ENCODE measurements at regions not wholly inside any gene's neighbourhood (a gene's known extent, or its start where the extent isn't known, plus 50 kb on each side); places are given as distances from the start of the nearest gene placed in this dataset.
"Not testable (repeated sequence)": the region's sequence is repeated elsewhere in the genome, so short reads cannot be mapped to it uniquely, and the experiment has no call there.

DNA sequence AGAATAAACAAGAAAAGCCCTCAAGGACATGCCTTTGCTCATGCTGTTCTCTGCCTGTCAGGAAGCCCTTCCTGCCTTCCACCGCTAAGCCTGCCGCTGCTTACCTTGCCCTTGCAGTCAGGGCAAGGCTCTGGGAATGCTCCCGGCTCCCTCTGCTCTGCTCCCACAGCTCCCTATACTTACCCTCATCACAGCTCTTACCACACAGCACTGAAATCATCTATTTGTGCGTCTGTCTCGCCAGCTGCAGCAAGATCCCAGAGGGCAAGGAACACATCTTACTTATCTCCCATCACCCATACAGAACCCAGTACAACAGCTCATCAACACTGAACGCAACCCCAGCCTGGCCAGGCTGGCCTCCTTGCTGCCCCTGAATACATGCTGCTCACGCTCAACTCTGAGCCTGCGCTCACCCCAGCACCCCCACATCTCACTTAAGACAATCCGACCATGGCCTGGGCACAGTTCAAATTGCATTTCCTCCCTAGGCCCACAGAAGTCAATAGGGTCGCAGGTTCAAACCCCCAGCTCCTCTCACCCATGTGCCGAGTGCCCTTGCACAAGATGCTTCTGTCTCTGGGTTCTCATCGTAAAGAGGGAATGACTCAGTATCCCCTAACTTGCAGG, 161.8 kb downstream of the IGLL1 start:
- no peak for DNase-seq (ENCODE audit: low spot score)
- Mint-ChIP-seq H3K27ac (no peak overlapping the region), H3K4me3 (ENCODE audit: low read depth) (no peak overlapping the region), H3K36me3 (ENCODE audit: low read depth) (no peaks in the 10 kb centered on the region), H3K9me3 (no peaks in the 10 kb centered on the region), H3K4me1 (ENCODE audit: low read depth) (no peaks in the 10 kb centered on the region), H3K27me3 (ENCODE audit: low read depth) (no peaks in the 10 kb centered on the region)
- intact Hi-C loops (cut with micrococcal nuclease) = no loop called here

DNA sequence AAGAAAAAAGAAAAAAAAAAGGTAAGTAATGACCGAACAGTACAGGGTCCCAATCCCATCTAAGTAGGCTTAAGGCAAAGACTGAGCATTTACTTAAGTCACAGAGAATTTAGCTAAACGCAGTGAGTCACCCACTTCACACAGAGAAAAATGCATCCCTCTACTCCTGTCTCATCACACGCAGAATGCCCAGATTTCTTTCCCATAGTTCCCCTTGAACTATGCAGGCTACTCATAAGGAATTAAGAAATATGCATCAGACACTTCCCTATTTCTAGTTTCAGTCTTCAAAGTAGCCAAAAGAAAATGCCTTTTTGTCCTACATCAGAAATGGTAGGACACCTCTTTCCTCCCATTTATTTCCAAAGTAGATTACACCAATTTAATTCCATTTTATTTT, 162.8 kb downstream of the IGLL1 start:
- DNase-seq (ENCODE audit: low spot score); H3K27ac Mint-ChIP-seq; H3K36me3 Mint-ChIP-seq (ENCODE audit: low read depth); H3K27me3 Mint-ChIP-seq (ENCODE audit: low read depth); H3K4me3 Mint-ChIP-seq (ENCODE audit: low read depth); H3K4me1 Mint-ChIP-seq (ENCODE audit: low read depth); H3K9me3 Mint-ChIP-seq; intact Hi-C loops (cut with micrococcal nuclease): not testable (repeated sequence)

DNA sequence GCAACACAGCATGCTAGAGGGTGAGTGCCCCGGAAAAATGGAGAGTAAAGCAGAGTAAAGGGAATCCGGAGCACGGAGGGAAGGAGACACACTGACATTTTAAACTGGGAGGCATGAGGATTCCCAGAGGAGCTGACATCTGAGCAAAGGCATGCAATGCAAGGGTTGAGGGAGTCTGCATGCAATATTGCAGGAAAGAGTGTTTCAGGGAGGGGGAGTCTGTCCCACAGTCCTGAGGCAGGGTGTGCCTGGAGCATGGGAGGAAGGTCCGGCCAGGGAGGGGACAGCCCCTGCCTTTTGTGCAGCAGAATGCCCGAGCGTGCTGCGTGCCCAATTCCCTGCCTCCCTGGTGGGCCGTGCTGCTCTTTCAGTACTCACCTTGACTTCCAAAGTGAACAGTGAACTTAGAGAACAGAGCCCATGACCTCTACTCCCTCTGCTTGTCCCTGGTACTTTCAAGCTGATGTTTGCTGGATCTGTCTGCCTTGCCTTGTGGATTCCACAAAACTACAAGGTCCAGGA, 163.9 kb downstream of the IGLL1 start:
- H3K9me3 Mint-ChIP-seq; intact Hi-C loops (cut with micrococcal nuclease): not testable (repeated sequence)

DNA sequence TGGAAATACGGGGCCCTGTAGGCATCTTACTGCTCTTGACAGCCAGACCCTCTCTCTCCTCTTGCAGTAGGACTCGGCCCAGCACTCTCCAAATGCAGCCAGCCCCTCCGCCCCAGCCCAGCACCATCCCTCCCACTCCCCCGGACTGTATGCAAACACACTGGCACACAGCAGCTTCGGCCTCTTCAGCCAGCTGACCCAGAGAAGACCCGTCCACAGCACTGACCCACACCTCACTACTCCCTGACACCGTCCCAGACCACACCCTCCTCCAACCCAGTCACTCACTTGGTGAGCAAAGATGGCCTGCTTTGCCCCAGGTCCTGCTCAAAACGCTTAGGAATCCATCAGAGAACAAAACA, 164.6 kb downstream of the IGLL1 start:
- H3K9me3 Mint-ChIP-seq = no peaks in the 10 kb centered on the region
- intact Hi-C loops (cut with micrococcal nuclease) = no loop called here
- H3K36me3 Mint-ChIP-seq (ENCODE audit: low read depth) = no peaks in the 10 kb centered on the region
- no peaks in the 10 kb centered on the region for H3K4me1 Mint-ChIP-seq (ENCODE audit: low read depth)
- no peak overlapping the region for H3K4me3 Mint-ChIP-seq (ENCODE audit: low read depth)
- H3K27me3 Mint-ChIP-seq (ENCODE audit: low read depth) = no peaks in the 10 kb centered on the region
- H3K27ac Mint-ChIP-seq = no peak overlapping the region
- no peak for DNase-seq (ENCODE audit: low spot score)

More for the DNA sequence above, 163.9 kb downstream of the IGLL1 start:
- H3K4me1 Mint-ChIP-seq (ENCODE audit: low read depth); DNase-seq (ENCODE audit: low spot score); H3K36me3 Mint-ChIP-seq (ENCODE audit: low read depth); H3K4me3 Mint-ChIP-seq (ENCODE audit: low read depth); H3K27me3 Mint-ChIP-seq (ENCODE audit: low read depth); H3K27ac Mint-ChIP-seq: not testable (repeated sequence)

DNA sequence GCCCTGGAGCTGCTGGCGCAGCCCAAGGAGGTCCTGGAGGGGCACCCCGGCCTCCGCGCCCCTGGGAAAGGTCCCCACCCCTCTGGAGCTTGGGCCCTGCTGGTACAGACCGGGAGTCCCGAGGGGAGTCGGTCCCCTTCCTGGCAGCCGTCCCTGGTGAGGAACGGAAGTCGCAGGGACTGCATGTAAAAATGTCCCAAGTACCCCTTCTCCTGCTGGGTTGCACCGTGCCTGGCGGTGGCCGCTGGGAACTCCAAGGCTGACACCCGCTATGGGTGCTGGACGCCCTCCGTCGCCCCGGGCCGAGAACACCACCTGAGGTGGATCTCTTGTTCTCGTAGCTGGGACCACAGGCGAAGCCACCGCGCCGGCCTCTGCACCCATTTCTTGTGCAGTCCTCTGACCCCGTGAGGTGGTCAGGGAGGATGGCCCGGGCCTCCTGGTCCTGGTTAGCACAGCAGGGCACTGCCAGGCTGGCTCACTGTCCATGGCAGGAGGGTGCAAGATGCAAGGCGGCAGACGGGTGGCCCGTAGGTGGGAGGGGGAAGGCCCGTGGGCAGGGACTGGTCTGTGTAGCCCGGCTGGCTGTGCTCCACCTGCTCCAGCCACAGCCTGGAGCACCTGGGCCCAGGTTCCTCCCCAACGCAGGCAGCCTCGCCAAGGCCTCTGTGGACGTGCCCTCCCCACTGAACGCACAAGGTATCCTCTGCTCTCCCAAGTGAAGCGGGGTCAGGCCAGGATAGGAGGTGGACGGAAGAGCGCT, 165.2 kb downstream of the IGLL1 start:
- no peaks in the 10 kb centered on the region for H3K27me3 Mint-ChIP-seq (ENCODE audit: low read depth)
- no peaks in the 10 kb centered on the region for H3K4me1 Mint-ChIP-seq (ENCODE audit: low read depth)
- no peak overlapping the region for H3K4me3 Mint-ChIP-seq (ENCODE audit: low read depth)
- H3K9me3 Mint-ChIP-seq = no peaks in the 10 kb centered on the region
- no peaks in the 10 kb centered on the region for H3K36me3 Mint-ChIP-seq (ENCODE audit: low read depth)
- intact Hi-C loops (cut with micrococcal nuclease) = no loop called here
- no peak overlapping the region for H3K27ac Mint-ChIP-seq
- DNase-seq (ENCODE audit: low spot score) = no peak

DNA sequence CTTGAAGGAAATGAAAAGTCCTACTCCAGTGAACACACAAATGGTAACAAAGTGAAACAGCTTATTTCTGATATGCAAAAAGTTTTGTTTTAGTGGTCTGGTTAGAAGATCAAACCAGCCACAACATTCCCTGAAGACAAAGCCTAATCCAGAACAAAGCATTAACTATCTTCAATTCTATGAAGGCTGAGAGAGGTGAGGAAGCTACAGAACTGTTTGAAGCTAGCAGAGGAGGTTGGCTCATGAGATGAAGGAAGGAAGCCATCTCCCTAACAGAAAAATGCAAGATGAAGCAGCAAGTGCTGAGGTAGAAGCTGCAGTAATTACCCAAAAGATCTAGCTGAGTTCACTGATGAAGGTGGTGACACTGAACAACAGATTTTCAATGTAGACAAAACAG, 168.4 kb downstream of the IGLL1 start:
- Mint-ChIP-seq H3K9me3 (no peaks in the 10 kb centered on the region), H3K4me3 (ENCODE audit: low read depth) (no peak overlapping the region), H3K27ac (no peak overlapping the region), H3K36me3 (ENCODE audit: low read depth) (no peaks in the 10 kb centered on the region), H3K27me3 (ENCODE audit: low read depth) (peaks cover 2% of the 10 kb centered on the region), H3K4me1 (ENCODE audit: low read depth) (no peaks in the 10 kb centered on the region)
- intact Hi-C loops (cut with micrococcal nuclease) = no loop called here
- no peak for DNase-seq (ENCODE audit: low spot score)

DNA sequence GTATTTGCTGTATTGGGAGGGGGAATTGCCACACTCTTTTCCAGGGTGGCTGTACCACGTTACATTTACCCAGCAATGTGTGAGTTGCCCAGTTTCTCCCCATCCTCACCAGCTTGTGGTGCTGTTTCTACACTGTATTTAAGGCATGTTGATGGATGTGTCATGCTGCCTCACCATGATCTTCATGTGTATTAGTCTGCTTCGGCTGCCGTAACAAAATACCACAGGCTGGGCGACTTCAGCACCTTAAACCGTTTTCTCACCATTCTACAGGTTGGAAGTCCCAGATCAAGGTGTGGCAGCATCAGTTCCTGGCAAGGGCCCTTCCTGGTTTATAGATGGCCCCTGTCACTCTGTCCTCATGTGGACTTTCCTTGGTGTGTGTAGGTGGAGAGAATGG, 169.7 kb downstream of the IGLL1 start:
- Mint-ChIP-seq H3K36me3 (ENCODE audit: low read depth) (no peaks in the 10 kb centered on the region), H3K4me3 (ENCODE audit: low read depth) (no peak overlapping the region), H3K9me3 (no peaks in the 10 kb centered on the region), H3K27me3 (ENCODE audit: low read depth) (peaks cover 2% of the 10 kb centered on the region), H3K4me1 (ENCODE audit: low read depth) (no peaks in the 10 kb centered on the region), H3K27ac (no peak overlapping the region)
- DNase-seq (ENCODE audit: low spot score) = no peak
- intact Hi-C loops (cut with micrococcal nuclease) = no loop called here

DNA sequence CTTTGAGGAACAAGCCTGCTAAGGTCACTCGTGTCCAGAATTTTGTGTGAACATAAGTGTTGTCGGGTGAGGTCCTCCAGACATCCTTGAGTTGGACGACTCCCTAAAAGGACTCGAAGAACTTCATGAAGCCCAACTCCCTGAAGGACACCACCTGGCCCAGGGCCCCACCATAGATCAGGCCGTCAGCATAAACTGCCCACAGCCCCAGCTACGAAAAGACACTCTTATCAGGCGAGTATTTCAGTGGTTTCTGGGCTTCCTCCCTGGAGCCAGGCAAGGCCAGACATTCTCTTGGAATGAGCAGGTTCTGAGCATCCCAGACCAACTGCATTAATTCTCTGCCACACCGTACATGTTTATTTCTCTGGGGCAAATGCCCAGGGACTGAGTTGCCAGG, 170.1 kb downstream of the IGLL1 start:
- no peak overlapping the region for H3K27ac Mint-ChIP-seq
- H3K4me3 Mint-ChIP-seq (ENCODE audit: low read depth) = no peak overlapping the region
- H3K9me3 Mint-ChIP-seq = no peaks in the 10 kb centered on the region
- H3K27me3 Mint-ChIP-seq (ENCODE audit: low read depth) = peaks cover 2% of the 10 kb centered on the region
- H3K36me3 Mint-ChIP-seq (ENCODE audit: low read depth) = no peaks in the 10 kb centered on the region
- DNase-seq (ENCODE audit: low spot score) = no peak
- H3K4me1 Mint-ChIP-seq (ENCODE audit: low read depth) = no peaks in the 10 kb centered on the region
- intact Hi-C loops (cut with micrococcal nuclease) = no loop called here

DNA sequence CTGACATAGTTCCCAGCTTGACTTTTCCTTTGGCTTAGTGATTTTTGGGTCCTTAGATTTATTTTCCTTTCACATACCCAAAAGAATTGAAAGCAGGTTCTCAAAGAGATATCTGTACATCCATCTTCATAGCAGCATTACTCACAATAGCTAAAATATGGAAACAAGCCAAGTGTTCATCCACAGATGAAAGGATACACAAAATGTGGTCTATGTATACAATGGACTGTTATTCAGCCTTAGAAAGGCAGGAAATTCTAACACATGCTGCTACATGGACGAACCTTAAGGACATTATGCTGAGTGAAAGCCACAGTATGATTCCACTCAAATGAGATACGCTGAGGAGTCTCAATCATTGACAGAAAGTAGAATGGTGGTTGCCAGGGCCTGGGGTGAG, 171.8 kb downstream of the IGLL1 start:
- intact Hi-C loops (cut with micrococcal nuclease) = no loop called here
- Mint-ChIP-seq H3K9me3 (no peaks in the 10 kb centered on the region), H3K4me3 (ENCODE audit: low read depth) (no peak overlapping the region), H3K4me1 (ENCODE audit: low read depth) (no peaks in the 10 kb centered on the region), H3K27me3 (ENCODE audit: low read depth) (peaks cover 2% of the 10 kb centered on the region), H3K27ac (no peak overlapping the region), H3K36me3 (ENCODE audit: low read depth) (no peaks in the 10 kb centered on the region)
- DNase-seq (ENCODE audit: low spot score) = no peak

DNA sequence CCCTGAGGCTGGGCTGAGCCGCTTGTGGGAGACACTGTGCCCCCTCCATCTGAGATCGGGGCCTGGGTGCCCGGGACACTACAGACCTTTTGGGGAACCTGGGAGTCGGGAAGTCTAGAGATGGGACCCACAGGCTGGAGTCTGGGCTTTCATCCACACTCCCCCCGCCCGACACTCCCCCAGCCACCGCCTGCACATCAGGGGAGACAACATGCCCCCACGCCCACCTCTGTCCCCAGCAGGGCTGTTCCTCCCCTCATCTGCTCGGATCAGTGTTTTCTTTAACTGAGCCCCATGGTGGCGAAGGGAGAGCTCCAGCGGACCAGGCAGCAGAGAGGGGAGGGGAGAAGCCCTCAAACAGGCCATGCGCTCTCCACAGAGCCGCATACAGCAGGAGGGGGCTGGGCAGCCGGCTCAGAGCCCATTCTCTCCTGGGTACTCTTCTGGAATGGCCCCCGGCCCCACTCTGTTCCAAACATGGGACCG, 174.7 kb downstream of the IGLL1 start:
- DNase-seq (ENCODE audit: low spot score) = no peak
- intact Hi-C loops (cut with micrococcal nuclease) = no loop called here
- no peak overlapping the region for H3K4me3 Mint-ChIP-seq (ENCODE audit: low read depth)
- peaks cover 2% of the 10 kb centered on the region for H3K27me3 Mint-ChIP-seq (ENCODE audit: low read depth)
- H3K9me3 Mint-ChIP-seq = no peaks in the 10 kb centered on the region
- no peaks in the 10 kb centered on the region for H3K36me3 Mint-ChIP-seq (ENCODE audit: low read depth)
- H3K27ac Mint-ChIP-seq = no peak overlapping the region
- H3K4me1 Mint-ChIP-seq (ENCODE audit: low read depth) = no peaks in the 10 kb centered on the region

DNA sequence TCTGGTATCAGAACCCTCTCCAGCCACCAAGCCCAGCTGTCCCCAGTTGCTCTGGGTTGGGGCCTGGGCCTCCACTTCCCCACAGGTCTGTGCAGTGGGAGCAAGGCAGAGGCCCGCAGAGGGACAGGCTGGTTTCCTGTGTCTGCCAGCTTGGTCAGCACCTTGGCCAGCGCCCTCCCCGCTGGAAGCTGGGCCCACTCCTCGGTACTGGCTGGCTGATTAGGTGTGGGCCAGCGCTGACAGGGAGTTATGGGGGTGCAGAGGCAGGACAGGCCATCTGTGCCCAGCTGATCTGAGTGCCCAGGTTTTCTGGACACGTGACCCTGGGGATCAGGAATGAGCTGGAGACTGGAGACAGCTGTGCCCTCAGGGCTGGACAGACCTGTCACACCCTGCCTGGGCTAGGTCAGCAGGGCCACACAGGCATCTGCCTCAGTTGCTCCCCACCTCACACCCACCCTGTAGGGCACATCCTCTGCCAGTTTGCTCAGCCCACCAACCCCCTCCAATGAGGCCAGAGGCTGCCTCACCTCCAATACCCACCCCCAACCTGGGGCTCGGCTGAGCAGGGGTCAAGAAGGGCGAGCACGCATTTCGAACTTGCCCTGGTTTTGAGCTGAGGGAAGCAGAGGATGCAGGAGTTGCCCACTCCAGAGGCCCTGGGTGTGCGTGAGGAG, 175.3 kb downstream of the IGLL1 start:
- H3K27me3 Mint-ChIP-seq (ENCODE audit: low read depth) = peaks cover 2% of the 10 kb centered on the region
- no peaks in the 10 kb centered on the region for H3K9me3 Mint-ChIP-seq
- no peak overlapping the region for H3K4me3 Mint-ChIP-seq (ENCODE audit: low read depth)
- no peak overlapping the region for H3K27ac Mint-ChIP-seq
- no peak for DNase-seq (ENCODE audit: low spot score)
- intact Hi-C loops (cut with micrococcal nuclease) = no loop called here
- H3K4me1 Mint-ChIP-seq (ENCODE audit: low read depth) = no peaks in the 10 kb centered on the region
- H3K36me3 Mint-ChIP-seq (ENCODE audit: low read depth) = no peaks in the 10 kb centered on the region

DNA sequence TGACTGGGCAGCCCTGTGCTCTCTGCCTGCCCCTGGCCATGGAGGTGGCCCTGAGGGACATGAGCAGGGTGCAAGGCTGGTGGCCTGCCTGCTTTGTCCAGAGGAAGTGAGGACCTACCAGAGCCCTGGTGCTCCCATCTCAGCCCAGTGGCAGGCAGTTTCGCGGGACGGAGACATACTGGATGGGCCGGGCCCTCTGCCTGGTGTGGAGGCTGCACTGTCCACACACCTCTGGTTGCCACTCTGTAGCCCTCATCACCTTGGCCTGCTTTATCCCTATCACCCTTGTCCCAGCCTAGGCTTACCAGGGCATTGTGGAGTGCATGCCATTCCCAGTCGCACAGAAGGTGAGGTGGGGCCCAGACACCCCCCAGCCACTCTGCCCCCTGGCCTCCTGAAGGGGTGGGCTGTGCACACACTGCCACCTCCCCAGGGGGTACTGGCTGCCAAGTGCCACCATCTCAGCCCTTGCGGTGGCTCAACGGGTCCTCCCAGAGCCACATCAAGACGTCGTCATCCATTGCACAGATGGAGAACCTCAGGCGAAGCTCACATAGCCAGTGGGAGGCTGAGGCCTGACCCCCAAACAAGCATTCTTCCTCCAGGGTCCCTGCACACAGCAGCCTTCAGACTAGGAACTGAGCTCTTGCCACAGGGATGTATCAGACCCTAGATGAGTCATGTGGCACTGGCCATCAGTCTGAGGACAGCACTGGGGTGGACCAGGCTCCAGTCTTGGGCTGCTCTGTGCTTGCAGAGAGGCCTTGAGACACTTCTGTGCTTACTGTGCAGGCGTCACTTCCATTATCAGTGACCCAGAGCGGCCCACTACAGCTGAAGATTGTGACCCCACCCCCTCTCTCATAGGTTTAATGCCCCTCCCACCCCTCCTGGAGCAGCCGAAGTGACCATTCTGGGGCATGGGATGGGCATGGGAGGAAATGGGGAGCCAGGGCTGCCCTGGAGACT, 176.1 kb downstream of the IGLL1 start:
- intact Hi-C loops (cut with micrococcal nuclease) = no loop called here

More for the DNA sequence above, 176.1 kb downstream of the IGLL1 start:
- no peaks in the 10 kb centered on the region for H3K36me3 Mint-ChIP-seq (ENCODE audit: low read depth)
- no peaks in the 10 kb centered on the region for H3K4me1 Mint-ChIP-seq (ENCODE audit: low read depth)
- H3K27ac Mint-ChIP-seq = no peak overlapping the region
- H3K9me3 Mint-ChIP-seq = no peaks in the 10 kb centered on the region
- H3K4me3 Mint-ChIP-seq (ENCODE audit: low read depth) = no peak overlapping the region
- H3K27me3 Mint-ChIP-seq (ENCODE audit: low read depth) = peaks cover 2% of the 10 kb centered on the region
- DNase-seq (ENCODE audit: low spot score) = no peak

All from activated T-helper 2 cell treated with anti-CD3 and anti-CD28 coated beads, Interferon-gamma antibody, Interleukin-2, Interleukin-4, amounts not matched to agents 10 μg/mL and 5 μg/mL and 100 μg/mL, durations not matched to agents 14 hours and 24 hours and 36 hours (primary cell).